ENCODE measurements at regions not wholly inside any gene's neighbourhood (a gene's known extent, or its start where the extent isn't known, plus 50 kb on each side); places are given as distances from the start of the nearest gene placed in this dataset.

DNA sequence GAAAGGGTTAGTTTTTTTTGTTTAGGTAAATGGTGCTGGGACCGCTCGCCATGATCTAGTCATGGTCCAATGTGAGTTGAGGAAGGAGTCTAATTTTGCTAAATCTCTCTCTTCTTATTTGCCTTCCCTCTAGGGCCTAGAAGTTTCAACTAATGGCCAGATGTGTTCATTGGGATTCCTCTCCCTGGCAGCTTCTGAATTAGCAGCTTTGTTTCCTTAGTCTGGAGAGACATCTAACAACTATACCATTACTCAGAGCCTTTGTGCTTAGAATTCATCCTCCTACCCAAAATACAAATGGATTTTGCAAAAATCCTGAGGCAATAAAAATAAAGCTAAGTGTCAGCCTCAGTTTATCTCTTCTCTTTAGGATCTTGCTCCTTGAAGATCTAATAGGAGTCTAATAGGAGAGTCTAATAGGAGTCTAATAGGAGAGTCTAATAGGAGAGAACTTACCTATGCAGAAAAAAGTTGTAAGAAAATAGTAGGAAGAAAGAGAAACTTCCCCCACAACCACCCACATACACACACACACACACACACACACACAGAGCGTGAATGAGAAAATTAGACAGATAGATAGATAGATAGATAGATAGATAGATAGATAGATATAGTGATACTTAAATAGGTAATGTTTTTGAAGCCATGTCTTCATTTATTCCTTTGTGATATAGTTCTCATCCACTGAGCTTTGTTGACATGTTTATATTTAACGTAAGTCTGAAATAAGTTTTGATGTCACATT, 980.5 kb upstream of the CNTN5 start:
- H4K20me1 ChIP-seq (ENCODE audit: insufficient read depth, low read length) = no peaks in the 10 kb centered on the region
- H3K4me2 ChIP-seq (ENCODE audit: low read length) = no peak overlapping the region
- no peak overlapping the region for H3K9ac ChIP-seq (ENCODE audit: low read length)
- TF ChIP-seq EZH2 (IDR thresholded peaks at IDR 0.05; ENCODE audit: borderline replicate concordance, low read length) = no peak
- TF ChIP-seq, protein P1, sequence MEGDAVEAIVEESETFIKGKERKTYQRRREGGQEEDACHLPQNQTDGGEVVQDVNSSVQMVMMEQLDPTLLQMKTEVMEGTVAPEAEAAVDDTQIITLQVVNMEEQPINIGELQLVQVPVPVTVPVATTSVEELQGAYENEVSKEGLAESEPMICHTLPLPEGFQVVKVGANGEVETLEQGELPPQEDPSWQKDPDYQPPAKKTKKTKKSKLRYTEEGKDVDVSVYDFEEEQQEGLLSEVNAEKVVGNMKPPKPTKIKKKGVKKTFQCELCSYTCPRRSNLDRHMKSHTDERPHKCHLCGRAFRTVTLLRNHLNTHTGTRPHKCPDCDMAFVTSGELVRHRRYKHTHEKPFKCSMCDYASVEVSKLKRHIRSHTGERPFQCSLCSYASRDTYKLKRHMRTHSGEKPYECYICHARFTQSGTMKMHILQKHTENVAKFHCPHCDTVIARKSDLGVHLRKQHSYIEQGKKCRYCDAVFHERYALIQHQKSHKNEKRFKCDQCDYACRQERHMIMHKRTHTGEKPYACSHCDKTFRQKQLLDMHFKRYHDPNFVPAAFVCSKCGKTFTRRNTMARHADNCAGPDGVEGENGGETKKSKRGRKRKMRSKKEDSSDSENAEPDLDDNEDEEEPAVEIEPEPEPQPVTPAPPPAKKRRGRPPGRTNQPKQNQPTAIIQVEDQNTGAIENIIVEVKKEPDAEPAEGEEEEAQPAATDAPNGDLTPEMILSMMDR (IDR thresholded peaks at IDR 0.05; ENCODE audit: low read length) = no peak
- no peaks in the 10 kb centered on the region for H3K9me3 ChIP-seq (ENCODE audit: low read length)
- no peaks in the 10 kb centered on the region for H3K4me1 ChIP-seq (ENCODE audit: insufficient read depth, low read length, severe bottlenecking)
- H3K36me3 ChIP-seq (ENCODE audit: insufficient read depth, low read length) = no peaks in the 10 kb centered on the region
- no peaks in the 10 kb centered on the region for H3K27me3 ChIP-seq (ENCODE audit: insufficient read depth, low read length)
- no peaks in the 10 kb centered on the region for H3F3A ChIP-seq (ENCODE audit: insufficient read depth, low read length)
- H3K9me2 ChIP-seq (ENCODE audit: low read depth, low read length) = no peaks in the 10 kb centered on the region
- no peaks in the 10 kb centered on the region for H3K79me2 ChIP-seq (ENCODE audit: insufficient read depth, low read length)
- H3K4me3 ChIP-seq (ENCODE audit: low read depth, low read length, poor library complexity, severe bottlenecking) = no peak overlapping the region
- H3K27ac ChIP-seq (ENCODE audit: low read depth, low read length, poor library complexity, severe bottlenecking) = no peak overlapping the region
- no peak overlapping the region for H2AFZ ChIP-seq (ENCODE audit: low read length)

DNA sequence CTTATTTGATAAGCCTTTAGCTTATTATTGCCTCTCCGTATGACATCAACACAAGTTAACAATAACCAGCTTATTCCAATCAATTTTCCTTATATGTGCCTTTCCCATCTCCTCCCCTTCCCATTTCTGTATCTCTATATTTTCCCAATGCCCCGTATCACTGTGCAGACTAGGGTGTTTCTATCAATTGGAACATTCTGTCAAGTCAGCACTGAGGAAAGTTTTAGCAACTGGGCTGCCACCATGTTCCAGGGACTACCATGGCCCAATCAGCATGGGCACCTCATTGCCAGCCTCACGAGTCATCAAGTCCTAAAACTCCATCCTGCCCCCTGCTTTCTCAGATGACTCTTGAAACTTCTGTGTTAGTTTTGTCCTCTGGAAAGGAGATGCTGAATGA, 973.1 kb upstream of the CNTN5 start:
- H3K9me3 ChIP-seq (ENCODE audit: low read length) = no peaks in the 10 kb centered on the region
- no peaks in the 10 kb centered on the region for H3K4me1 ChIP-seq (ENCODE audit: insufficient read depth, low read length, severe bottlenecking)
- H2AFZ ChIP-seq (ENCODE audit: low read length) = no peak overlapping the region
- H3K27ac ChIP-seq (ENCODE audit: low read depth, low read length, poor library complexity, severe bottlenecking) = no peak overlapping the region
- H3K9me2 ChIP-seq (ENCODE audit: low read depth, low read length) = no peaks in the 10 kb centered on the region
- no peaks in the 10 kb centered on the region for H3F3A ChIP-seq (ENCODE audit: insufficient read depth, low read length)
- no peak overlapping the region for H3K4me3 ChIP-seq (ENCODE audit: low read depth, low read length, poor library complexity, severe bottlenecking)
- no peaks in the 10 kb centered on the region for H4K20me1 ChIP-seq (ENCODE audit: insufficient read depth, low read length)
- H3K36me3 ChIP-seq (ENCODE audit: insufficient read depth, low read length) = no peaks in the 10 kb centered on the region
- no peak for TF ChIP-seq EZH2 (IDR thresholded peaks at IDR 0.05; ENCODE audit: borderline replicate concordance, low read length)
- TF ChIP-seq, protein P1 (IDR thresholded peaks at IDR 0.05; ENCODE audit: low read length) = no peak
- no peak overlapping the region for H3K4me2 ChIP-seq (ENCODE audit: low read length)
- no peak overlapping the region for H3K9ac ChIP-seq (ENCODE audit: low read length)
- no peaks in the 10 kb centered on the region for H3K27me3 ChIP-seq (ENCODE audit: insufficient read depth, low read length)
- H3K79me2 ChIP-seq (ENCODE audit: insufficient read depth, low read length) = no peaks in the 10 kb centered on the region

DNA sequence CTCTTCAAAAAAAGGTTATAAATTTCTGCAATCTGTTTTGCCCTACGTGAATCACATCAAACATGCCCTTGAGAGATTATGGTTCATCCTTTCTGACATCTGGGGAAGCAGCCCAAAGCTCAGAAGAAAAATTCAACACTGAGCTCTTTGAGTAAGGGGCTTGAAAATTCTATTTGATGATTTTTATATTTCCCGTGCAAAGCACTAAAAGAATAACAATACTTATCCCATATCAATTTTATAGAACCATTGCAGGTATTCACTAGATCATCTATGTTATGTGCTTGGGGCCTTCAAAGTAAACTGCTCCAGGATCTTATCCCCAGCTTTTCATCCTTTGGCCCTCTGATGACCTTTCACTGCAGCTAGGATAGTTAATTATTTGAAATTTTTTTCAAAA, 966.9 kb upstream of the CNTN5 start:
- Histone ChIP-seq H3F3A (ENCODE audit: insufficient read depth, low read length) (no peaks in the 10 kb centered on the region), H3K9ac (ENCODE audit: low read length) (no peak overlapping the region), H3K4me3 (ENCODE audit: low read depth, low read length, poor library complexity, severe bottlenecking) (no peak overlapping the region), H3K9me3 (ENCODE audit: low read length) (no peaks in the 10 kb centered on the region), H3K36me3 (ENCODE audit: insufficient read depth, low read length) (no peaks in the 10 kb centered on the region), H3K27me3 (ENCODE audit: insufficient read depth, low read length) (no peaks in the 10 kb centered on the region), H3K27ac (ENCODE audit: low read depth, low read length, poor library complexity, severe bottlenecking) (no peak overlapping the region), H3K9me2 (ENCODE audit: low read depth, low read length) (no peaks in the 10 kb centered on the region), H3K4me1 (ENCODE audit: insufficient read depth, low read length, severe bottlenecking) (no peaks in the 10 kb centered on the region), H3K79me2 (ENCODE audit: insufficient read depth, low read length) (no peaks in the 10 kb centered on the region), H4K20me1 (ENCODE audit: insufficient read depth, low read length) (no peaks in the 10 kb centered on the region), H2AFZ (ENCODE audit: low read length) (no peak overlapping the region), H3K4me2 (ENCODE audit: low read length) (no peak overlapping the region)
- no peak for TF ChIP-seq EZH2 (IDR thresholded peaks at IDR 0.05; ENCODE audit: borderline replicate concordance, low read length)
- TF ChIP-seq, protein P1 (IDR thresholded peaks at IDR 0.05; ENCODE audit: low read length) = no peak
